ENCODE measurements at regions not wholly inside any gene's neighbourhood (a gene's known extent, or its start where the extent isn't known, plus 50 kb on each side); places are given as distances from the start of the nearest gene placed in this dataset.

DNA sequence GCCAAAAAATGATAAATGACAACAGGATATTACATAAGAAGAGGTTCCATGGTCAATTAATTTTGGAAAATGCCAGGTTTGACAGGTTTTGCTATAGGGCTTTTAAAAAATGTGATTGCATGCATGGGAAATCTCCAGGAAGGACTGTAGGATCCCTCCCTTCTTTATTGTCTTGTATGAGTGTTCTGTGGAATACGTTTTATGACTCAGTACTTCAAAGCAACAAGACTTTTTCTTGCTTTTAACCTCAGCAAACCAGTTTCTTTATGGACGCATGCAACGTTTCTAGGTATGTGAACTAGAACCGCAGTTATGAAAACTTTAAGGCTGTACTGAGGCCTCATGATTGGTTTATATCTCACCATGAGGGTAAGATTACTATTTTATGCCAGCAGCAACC, 76.6 kb upstream of the NTRK2 start:
- DNase-seq = no peak

DNA sequence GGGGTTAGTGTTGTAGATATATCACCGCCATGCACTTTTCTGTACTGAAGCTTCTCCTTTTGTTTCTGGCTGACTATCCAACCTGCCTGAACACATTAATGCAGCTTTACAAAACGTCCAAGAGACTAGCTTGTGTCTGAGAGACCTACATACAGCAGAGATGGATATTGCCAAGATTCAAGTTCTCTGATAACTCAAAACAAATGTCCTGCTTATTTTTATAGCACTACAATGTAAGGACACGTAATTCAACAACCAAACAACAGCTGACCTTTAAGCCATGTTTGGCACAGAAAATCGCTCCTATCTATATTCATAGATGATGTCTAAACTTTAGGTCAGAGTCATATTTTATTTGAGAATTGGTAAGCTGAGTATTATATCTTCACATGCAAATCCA, 76.2 kb upstream of the NTRK2 start:
- DNase-seq = no peak

DNA sequence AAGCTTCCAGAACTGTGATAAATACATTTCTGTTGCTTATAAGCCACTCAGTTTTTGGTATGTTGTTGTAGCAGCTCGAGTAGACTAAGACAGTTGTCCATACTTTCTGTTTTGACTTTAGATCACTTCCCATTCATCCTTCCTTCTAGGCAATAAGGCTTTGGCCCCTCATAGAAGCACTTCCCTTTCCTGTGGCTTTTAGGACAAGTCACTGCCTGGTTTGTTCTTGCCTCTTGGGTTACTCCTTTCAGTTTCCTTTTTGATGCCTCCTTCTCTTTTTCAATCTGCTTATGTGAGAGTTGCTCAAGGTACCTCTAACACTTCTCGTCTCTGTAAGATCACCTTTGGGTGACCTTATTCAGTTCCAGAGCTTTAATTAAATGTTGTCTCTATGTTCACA, 72.4 kb upstream of the NTRK2 start:
- DNase-seq = no peak

DNA sequence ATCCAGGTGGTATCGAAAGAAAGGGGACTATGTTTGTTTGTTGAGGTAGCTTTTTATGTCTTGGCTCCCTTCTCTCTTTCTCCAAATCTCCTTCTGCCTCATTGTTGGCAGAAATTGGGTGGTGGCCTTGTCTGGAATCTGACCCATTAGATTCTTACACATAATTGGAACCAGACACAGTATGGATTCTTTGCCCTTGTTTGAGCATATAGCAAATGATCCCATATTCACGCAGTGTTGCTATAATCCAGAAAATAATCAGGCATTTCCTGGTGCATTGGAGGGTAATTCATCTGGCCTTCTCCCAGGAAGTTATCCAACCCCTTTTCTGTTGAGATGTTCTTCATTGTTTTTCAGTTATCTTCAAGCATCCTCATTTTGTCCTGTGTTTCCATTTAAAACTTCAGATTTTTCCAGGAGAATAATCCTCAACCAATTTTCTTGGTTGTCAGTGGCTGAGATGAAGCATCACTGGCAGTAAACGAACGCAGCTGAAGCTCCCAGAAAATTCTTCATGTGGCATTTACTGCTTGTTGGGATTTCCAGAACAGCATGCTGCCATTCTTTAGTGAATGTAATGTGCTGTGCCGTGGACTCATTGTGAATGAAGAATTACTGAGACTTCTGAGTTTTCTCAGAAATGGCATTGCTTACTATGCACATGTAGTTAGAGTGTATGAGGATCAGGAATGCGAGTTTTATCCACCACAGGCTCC, 70.5 kb upstream of the NTRK2 start:
- DNase-seq = no peak

DNA sequence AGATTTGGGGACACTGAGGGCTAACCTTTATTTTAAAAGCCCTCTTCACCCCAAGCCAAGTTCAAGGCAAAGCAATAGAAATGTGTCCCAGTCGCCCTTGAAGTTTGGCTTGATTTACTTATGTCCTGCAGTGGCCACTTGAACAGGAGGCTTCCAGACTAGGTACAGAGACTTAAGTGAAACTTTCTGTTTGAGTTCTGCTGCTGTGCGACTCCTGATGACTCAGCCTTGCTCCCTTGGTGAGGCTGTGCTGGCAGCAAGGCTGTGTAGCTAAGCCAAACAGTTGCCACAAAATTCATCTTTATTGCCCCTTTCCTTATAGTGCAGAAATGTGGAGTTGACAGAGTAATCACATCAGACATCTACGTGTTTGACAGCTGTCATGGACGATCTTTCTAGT, 68.8 kb upstream of the NTRK2 start:
- DNase-seq = no peak

DNA sequence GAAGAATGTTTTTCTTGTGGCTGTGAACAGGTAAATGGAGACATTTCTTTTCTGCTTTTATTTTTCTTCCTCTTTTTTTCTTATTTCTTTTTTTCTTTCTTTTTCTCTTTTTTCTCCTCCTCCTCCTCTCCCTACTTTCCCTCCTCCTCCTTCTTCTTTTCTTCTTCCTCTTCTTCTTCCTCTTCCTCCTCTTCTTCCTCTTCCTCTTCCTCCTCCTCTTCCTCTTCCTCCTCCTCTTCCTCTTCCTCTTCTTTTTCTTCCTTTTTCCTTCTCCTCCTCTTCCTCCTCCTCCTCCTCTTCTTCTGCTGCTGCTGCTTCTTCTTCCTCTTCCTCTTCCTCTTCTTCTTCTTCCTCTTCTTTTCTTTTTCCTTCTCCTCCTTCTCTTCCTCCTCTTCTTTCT, 65.3 kb upstream of the NTRK2 start:
- DNase-seq = no peak

DNA sequence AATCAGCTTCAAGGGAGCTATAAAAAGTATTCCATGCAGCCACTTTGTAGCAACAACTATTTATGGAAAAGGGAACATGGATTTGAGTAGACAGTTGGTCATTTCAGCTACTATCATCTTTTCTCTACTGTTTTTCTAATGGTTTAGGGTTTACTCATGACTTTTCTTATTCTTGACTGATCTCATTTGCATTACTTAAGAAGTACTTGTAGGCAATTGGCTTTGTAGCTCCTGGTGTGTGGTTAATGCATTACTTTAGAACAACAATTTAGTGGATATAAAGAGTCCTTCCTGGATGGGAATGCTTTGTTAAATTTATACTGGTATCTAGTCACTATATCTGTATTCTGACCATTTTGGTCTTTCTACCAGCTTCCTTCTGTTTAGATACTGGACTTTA, 59.8 kb upstream of the NTRK2 start:
- DNase-seq = no peak

DNA sequence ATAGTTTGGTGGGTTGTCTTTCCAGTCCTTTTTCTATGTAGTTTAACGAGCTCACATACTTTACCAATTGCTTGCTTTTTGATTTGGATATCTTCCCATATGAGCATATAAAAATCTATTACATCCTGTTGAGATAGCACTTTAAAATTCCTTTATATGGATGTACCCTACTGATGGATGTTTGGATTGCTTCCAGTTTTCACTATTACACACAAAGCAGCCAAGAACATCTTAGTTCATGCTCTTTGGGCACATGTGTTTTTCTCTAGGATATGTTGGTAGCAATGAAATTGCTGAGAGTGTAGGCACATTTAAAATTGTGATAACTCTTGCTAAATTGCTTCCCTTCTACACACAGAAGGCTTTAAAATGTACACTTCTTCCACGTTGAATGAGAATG, 56.1 kb upstream of the NTRK2 start:
- DNase-seq = no peak

DNA sequence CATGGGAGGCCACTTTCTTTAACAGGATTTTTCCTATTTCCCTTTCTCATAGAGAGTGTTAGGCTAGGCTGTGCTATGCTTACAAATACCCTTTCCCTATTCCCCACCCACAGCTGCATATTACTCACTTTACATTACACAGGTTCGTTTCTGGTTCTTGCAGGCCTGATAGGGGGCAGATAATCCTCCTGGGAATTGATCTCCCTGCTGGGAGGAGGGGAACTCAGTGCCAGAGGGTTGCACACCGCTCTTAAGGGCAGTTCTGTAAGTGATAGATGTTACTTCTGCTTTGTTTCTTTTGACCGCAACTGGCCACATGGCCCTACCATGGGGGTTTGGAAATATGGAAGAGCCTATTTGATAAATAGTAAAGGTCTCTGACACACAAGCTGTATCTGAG, 54.0 kb upstream of the NTRK2 start:
- no peak for DNase-seq

DNA sequence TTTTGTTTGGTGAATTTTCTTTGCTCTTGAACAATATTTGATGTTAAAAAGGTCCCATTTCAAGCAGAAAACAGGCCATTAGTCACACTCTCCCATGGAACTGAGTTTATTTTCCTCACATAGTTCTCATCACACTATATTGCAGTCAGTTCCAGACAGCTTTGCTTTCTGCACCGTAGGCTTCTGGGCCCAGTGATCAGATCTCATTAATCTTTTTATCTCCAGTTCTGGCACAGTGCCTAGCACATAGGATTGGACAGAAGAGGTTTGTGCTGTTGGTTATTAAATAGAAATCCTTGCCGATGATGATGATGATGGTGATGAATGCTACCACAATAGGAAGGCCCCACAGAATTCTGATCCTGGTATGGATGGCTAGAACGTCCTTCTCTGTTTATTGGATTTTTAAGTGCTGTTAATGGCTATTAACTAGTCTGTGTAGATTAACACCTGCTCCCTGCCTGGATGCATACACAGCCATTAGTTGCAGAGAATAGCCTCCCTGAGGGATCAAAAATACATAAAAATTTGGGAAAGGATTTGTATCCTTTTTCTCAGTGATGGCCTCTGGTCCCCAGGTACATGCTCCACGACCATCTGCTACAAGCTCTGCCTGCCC, 52.0 kb upstream of the NTRK2 start:
- no peak for DNase-seq
